NCI-H748 (cell line): ENCODE measurements at regions not wholly inside any gene's neighbourhood (a gene's known extent, or its start where the extent isn't known, plus 50 kb on each side); places are given as distances from the start of the nearest gene placed in this dataset.
"Not testable (repeated sequence)": the region's sequence is repeated elsewhere in the genome, so short reads cannot be mapped to it uniquely, and the experiment has no call there.

Source experiments
- DNase-seq: peaks from one replicate; lab custom pipeline; 2025; ENCODE audit not compliant: unreplicated experiment; lab: John Stamatoyannopoulos, UW

DNA sequence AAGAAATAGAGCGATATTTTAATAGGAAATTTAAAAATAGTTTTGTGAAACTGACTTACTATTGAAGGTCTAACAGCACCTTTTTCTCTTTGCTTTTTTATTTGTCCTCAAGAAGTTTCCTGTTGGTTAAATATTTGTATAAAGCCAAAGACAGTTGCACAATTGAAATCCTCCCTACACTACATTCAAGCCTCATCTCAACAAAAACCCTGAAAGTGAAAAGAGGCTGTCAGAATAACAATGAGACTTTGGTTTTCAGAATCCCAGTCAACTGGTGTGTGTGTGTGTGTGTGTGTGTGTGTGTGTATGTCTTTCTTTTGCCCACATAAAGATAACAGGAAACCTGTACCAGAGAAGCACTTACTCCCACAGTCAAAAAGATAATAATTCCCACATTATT lies 313.6 kb upstream of the FRG1 start:
- not testable (repeated sequence) for DNase-seq

DNA sequence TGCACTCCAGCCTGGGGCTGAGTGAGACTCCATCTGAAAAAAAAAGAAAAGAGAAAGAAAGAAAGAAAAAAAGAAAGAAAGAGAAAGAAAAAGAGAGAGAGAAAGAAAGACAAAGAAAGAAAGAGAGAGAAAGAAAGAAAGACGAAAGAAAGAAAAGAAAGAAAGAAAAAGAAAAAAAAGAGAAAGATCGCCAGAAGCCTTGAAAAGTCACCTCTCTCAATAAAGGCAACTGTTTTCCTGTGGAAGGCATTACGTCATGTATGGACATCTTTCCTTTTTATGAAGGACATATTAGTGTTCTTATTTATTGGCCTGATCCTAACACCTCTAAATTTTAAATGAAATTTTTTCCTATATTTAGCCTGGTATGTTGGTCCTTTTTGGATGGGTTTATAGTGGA lies 310.9 kb upstream of the FRG1 start:
- DNase-seq = not testable (repeated sequence)

DNA sequence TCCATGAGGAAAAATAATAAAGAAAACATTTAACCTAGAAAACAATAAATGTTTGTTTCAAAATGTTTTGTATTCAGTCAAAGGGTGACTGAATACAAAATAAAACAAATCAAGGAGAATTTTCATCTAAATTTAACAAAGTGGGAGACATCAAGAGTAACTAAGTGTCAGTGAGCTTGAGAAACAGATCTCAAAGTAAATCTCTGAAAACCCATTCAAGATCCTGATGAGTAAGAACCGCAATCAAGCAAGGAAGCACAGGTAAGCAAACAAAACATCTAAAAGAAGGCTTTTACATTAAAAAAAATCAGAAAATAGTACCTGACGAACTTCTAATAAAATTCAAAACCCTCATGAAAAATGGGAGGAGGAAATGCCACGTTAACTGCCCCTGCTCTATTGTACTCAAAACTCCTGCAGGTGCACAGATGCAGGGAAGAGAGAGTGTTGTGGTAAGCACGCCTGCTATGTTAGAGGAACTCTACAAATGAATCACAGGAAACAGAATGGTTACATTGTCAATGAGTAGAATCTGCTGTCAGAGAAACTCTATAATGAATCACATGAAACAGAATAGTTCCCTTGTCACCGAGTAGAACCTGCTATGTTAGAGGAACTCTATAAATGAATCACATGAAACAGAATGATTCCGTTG lies 309.6 kb upstream of the FRG1 start:
- not testable (repeated sequence) for DNase-seq

DNA sequence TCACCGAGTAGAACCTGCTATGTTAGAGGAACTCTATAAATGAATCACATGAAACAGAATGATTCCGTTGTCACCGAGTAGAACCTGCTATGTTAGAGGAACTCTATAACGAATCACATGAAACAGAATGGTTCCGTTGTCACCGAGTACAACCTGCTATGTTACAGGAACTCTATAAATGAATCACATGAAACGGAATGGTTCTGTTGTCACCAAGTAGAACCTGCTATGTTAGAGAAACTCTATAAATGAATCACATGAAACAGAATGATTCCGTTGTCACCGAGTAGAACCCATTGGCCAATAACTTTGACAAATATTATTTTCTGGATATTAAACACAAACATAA lies 309.1 kb upstream of the FRG1 start:
- not testable (repeated sequence) for DNase-seq

DNA sequence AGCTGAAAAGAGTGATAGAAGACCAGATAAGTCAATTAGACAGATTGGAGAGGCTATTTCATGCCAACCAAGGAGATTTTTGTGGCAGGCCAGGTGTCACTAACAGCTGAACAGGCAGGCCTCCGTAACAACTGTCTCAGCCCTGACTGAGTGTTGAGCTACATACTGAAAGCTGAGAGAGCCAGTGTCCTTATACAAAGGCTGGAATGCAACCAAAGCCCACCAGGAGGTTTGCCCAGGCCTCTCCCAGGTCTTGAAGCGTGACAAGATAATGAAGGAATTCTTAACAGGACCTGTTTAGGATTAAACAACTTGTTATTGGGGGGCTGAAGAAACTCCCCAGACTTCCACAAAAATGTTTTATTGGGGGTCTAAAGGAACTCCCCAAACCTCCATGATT lies 290.2 kb upstream of the FRG1 start:
- not testable (repeated sequence) for DNase-seq

DNA sequence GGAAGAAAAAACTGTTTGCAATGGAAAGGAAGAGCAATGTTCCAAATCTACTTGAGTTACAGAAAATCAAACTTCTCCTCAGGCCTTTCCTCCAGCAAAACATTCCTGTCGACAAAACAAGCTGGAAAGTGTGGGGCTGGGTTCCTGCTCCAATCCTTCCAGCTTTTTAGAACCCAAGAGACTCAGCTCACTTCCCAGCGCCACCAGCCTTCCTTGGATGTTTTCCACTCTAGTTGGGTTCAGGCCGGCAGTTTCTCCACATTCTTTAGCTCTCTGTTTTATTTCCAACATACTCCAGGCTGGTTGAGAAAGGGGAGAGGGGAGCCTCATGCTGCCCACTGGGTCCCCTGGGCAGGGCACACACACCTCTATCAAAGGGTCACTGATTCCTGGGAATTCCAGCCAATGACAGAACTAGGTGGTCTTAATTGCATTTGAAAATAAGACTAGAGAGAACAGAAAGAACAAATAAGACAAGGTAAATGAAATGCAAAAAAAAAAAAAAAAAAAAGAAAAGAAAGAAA lies 287.5 kb upstream of the FRG1 start:
- not testable (repeated sequence) for DNase-seq

DNA sequence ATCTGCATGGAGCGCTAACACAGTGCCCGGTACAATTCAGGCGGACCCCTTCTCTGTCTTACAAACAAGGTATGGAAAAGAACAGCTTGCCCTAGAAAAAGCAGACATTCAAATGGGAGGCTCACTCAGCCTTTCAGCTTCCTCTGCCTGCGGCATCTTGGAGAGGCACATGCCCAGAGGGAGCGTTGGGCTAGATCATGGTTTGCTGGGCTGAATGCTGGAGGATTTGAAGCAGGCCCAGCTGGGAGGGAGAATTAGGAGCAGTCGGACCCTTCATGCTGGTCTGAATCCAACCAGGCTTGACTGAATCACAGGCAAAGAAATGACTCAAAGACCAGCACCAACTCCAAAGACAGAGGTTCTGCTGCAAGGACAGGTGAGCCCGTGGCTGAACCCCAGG lies 286.7 kb upstream of the FRG1 start:
- not testable (repeated sequence) for DNase-seq

DNA sequence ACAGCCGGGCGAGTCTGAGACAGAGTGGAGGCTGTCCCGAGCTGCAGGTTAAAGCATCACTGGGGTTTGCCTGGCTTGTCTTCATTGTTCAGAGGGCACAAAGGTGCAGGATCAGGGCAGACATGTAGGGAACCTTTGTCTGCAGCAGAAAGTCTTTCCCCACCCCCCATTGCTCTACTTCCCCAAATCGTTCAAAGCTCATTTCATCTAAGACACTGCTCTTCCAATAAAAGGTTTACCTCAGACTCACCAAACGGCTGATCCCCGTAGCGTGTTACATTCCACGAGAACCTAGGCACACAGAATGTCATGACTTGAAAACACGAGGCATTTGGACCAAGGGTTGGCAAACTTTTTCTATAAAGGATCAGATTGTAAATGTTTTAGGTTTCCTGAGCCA lies 286.3 kb upstream of the FRG1 start:
- not testable (repeated sequence) for DNase-seq

DNA sequence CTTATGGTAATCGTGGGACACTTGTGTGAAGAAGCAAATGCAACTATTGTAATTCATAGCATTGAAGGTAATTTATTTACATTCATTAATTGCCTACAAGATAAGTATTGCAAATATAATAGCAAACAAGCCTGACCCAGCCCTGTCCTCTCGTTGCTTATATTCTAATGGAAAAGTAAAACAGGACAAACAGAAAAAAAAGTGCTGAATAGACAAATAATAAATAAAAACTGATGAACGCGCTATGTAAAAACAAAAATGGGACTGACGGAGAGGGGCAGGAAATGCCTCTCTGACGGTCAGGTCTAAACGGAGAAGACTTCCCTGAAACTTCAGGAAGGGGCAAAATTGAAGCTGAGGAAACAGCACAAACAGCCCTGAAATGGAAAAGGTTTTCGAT lies 284.9 kb upstream of the FRG1 start:
- DNase-seq = not testable (repeated sequence)

DNA sequence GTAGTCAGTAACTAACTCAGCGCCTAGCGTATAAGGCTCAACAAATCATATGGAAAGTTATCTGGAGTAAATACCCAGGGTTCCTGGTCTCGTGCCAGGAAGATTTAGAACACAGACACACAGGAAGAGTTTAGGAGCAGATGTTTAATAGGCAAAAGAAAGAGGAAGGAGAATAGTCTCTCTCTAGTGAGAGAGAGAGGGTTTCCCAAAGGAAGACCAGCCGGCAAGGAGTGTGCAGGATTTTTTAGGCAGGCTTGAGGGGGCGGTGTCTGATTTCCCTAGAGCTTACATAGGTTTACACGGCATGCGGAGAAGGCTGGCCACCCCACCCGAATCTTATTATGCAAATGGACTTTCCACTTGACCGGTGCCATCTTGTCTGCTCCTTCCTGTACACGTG lies 284.0 kb upstream of the FRG1 start:
- DNase-seq = no peak

DNA sequence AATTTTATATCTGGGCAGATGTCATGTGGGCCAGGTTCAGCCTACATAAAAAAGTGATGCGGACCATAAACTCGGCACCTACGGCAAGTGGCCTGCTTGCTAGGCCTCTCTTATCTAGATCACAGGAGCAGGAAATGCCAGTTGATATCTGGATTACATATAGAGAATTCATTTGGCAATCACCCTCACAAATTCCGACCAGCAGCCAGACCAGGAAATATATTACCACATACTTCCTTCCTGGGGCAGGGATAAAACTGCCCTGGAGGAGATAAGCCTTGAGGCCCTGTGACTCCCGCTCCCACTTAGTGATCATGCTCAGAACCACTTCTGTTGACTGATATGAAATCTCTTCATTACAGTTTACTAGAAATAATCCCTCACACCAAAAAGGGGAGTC lies 282.4 kb upstream of the FRG1 start:
- DNase-seq = not testable (repeated sequence)

DNA sequence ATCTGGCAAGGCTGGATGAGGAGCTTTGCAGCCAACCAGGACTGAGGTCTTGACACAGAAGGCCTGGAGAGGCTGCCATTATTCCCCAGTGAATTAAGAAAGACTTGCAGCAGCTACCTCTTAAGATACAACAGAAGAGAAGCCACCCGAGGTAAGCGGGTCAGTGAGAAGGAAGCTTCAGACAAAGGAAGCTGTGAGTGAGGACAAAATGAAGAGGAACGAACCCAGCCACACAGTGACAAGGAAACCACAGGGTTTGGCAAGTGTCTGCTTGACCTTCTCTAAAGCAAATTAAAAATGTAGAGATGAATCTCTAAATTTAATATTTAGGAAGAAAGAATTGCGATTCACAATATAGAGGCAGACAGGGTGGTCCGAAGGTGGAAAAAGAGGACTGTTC lies 281.8 kb upstream of the FRG1 start:
- not testable (repeated sequence) for DNase-seq

DNA sequence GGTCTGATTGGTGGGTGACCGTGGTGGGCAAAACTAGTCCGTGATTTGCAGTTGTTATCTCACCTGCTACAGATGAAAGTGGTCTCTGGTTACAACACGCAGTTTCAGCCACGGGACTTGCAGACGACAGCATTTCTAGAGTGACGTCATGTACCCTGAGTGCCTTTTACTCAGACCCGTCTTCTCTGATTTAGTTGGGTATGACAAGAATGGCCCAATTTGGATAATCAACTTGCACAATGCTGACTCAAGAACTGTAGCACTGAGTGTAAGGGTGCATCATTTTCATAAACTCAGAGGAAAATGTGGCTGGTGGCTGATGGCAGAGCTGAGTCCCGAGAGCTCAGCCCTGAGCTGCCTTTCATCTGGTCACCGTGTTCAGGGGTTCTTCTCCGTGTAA lies 281.4 kb upstream of the FRG1 start:
- DNase-seq = no peak

DNA sequence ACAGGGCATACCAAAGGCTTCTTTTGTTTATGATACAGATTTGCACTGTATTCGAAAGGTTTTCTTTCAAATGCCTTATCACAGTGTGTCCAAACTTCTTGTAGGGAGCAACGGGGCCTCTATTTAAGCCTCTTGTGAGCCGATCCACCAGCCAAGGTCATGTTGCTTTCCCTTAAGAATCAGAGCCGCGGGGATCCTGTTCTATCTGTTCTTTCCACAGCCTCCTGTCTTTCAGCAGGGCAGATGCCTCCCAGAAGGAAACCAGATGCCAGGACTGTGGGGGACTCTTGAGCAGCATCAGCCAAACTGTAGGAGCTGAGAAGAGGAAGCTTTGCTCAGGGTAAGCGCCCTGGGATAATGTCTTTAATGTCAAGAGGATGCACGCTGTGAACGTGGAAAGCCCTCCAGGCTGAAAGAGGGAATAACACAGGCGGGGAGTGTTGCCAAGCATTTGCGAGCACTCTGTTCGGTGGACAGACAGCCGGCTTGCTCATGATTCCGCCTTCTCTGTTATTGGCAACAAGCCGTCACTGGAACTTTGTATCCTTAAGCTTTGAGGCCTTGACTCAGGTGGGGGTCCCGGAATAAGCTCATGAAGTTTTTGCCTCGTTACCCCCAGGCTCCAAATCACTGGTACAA lies 279.8 kb upstream of the FRG1 start:
- no peak for DNase-seq

DNA sequence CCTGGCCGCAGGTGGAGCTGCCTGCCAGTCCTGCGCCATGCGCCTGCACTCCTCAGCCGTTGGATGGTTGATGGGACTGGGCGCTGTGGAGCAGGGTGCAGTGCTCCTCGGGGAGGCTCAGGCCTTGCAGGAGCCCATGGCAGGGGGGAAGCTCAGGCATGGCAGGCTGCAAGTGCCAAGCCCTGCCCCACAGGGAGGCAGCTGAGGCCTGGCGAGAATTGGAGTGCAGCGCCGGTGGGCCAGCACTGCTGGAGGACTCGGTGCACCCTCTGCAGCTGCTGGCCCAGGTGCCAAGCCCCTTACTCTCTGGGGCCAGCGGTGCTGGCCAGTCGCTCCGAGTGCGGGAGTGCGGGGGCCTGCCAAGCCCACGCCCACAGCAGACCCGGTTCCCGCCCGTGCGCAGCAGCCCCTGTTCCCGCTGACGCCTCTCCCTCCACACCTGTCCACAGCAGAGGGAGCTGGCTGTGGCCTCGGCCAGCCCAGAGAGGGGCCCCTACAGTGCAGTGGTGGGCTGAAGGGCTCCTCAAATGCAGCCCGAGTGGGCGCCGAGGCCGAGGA lies 275.9 kb upstream of the FRG1 start:
- no peak for DNase-seq

DNA sequence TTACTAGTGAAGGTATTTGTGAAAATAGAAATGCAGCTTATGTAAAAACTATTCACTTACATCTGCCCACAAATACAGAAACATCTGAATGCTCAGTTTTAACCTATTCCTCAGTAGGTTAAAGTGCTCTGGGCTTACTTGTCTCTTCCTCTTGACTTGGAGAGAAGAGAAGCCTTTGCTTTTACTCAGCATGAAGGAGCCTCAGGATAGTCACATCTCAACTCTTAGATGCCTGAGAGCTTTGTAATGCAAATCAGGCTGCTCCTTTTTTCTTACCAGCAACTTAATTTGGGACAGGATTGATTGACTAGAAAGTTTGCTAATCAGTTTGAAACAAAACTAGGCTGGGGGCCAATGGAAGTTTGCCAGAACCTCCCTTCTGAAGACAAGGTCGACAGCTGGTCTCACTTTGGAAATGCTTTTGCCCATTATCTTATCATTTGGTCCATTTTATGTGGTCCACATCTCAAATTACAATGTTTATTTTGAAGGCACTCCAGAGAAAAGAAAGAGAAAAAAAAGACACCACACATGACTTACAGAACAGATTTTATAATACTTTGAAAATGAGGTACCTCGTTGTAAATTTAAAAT lies 274.9 kb upstream of the FRG1 start:
- not testable (repeated sequence) for DNase-seq

DNA sequence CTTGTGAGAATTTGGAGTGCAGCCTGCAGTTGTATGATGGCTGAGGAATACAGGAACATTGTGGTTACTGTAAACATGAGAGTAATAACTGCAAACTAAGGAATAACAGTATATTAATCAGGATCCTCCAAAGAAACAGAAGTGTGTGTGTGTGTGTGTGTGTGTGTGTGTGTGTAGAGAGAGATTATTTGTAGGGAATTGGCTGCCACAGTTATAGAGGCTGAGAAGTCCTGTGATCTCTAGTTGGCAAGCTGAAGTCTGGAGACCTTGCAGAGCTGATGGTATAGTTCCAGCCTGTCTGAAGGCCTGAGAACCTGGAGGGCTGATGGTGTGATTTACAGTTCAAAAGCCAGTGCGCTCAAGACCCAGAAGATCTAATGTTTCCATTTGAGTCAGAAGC lies 273.3 kb upstream of the FRG1 start:
- DNase-seq = not testable (repeated sequence)

DNA sequence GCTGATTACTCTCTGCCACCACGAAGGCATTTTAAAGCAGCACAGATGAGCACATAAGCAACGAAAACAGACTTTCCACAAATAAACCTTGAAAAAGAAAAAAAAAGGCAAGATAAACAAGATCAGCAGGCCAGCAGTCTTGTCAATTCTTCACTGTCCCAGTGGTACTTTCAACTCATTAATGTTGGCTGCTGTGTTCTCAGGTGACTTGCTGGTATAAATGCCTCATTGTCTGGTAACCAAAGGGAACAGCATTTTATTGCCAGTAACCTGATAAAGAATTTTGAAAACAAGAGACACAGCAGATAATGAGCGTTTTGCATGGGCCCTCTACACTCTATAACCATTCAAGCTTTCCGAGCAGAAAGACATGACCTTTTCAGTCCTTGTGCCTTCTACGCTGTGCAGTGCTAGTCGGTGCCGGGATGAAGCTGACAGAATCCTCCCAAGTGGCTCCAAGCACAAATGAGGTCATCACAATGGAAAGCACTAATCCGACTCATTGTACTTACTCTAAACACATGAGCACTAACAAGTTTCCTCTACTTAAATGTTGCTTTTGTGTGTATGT lies 242.9 kb upstream of the FRG1 start:
- not testable (repeated sequence) for DNase-seq

DNA sequence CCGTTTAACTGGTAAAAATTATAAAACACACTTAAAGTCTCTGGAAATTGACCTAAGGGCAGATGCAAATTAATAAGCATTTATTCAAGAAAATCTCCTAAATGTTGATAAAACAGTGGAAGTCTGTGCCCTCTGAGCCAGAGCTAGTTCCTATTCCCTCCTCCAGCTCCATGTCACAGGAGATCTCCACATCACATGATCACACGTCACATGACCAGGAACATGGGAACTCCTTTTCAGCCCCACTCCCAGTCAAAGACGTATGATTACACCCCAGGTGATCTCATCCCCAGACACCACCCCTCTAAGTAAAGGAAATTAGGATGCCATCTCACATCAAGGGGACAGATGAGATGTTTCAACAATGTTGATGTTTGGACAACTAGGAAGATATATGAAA lies 237.7 kb upstream of the FRG1 start:
- not testable (repeated sequence) for DNase-seq

DNA sequence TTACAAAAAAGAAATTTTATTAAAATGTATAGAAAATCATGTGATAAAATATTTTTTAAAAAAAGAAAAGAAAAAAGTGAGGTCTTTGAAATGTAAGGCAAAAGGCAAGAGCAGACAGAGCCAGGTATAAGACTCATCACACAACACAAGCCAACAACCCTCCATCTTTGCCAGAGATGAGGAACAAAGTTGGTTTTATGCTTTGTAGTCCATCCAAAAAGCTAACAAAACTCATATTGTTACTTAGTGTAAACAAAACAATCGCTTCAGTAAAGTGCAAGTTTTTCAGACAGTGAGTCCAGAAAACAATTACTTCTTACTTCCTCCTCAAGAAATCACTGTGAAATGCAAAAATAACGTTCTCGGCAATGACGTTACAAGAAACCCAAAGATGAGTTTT lies 233.9 kb upstream of the FRG1 start:
- DNase-seq = not testable (repeated sequence)

DNA sequence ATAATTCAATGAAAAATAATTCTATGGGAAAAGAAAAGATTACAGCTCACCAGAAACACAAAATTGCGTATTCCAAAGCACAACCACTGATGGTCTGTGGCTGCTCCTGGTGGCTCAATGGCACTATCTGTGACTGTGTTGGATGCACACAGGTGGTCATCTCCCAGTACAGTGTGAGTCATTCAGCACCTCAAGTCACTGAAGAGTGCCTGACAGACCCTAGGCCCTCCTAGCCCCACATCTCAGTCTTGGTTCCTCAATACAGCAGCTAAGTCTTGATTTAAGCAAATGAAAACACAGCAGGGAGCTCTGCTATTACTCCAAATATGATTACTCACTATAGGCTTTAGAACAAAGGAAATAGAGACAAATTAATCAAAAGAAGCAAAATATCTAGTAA lies 233.4 kb upstream of the FRG1 start:
- DNase-seq = not testable (repeated sequence)

DNA sequence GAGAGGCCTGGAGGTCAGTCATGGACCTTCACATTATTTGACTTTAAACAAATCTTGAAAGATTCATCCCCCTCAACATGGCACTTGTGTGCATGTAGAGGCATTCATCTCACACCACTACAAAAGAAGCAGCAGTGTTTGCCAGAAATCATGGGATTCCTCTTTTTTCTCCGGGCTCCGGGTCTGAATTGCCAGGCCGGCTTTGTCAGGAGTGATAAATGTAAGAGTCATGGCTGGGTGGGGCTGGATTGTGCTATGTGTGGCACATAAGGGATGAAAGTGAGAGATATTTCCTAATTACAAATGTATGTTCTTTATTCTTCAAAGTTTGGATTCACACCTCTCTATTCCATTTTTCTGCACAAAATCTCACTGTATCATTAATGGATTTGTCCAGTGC lies 228.7 kb upstream of the FRG1 start:
- not testable (repeated sequence) for DNase-seq
